ENCODE measurements at regions not wholly inside any gene's neighbourhood (a gene's known extent, or its start where the extent isn't known, plus 50 kb on each side); places are given as distances from the start of the nearest gene placed in this dataset.

- no peak for DNase-seq
These were observed 259.1 kb downstream of the OPA1 start for GRCh38 chr3:193851941-193852674.

GRCh38 chr3:193852901-193853300 lies 259.9 kb downstream of the OPA1 start:
- DNase-seq = no peak

- no peak for DNase-seq
These were observed 260.7 kb downstream of the OPA1 start for GRCh38 chr3:193853511-193854219.

GRCh38 chr3:193857996-193858395 lies 265.0 kb downstream of the OPA1 start:
- no peak for DNase-seq

GRCh38 chr3:193859195-193859594 lies 266.2 kb downstream of the OPA1 start:
- no peak for DNase-seq

GRCh38 chr3:193861012-193861411 lies 268.0 kb downstream of the OPA1 start:
- DNase-seq = no peak

- DNase-seq = no peak
These were observed 269.8 kb downstream of the OPA1 start for GRCh38 chr3:193862843-193863242.

- no peak for DNase-seq
These were observed 270.8 kb downstream of the OPA1 start for GRCh38 chr3:193863657-193864357.

GRCh38 chr3:193865339-193865738 lies 270.6 kb upstream of the HES1 start:
- no peak for DNase-seq

GRCh38 chr3:193865896-193866480 lies 270.0 kb upstream of the HES1 start:
- DNase-seq = no peak

GRCh38 chr3:193868590-193868989 lies 267.4 kb upstream of the HES1 start:
- no peak for DNase-seq

- no peak for DNase-seq
These were observed 266.4 kb upstream of the HES1 start for GRCh38 chr3:193869221-193870201.

- DNase-seq = no peak
These were observed 265.4 kb upstream of the HES1 start for GRCh38 chr3:193870376-193871219.

- DNase-seq = no peak
These were observed 264.8 kb upstream of the HES1 start for GRCh38 chr3:193871220-193871485.

- DNase-seq = no peak
These were observed 263.6 kb upstream of the HES1 start for GRCh38 chr3:193872265-193872753.

- DNase-seq = no peak
These were observed 262.3 kb upstream of the HES1 start for GRCh38 chr3:193873426-193874201.

GRCh38 chr3:193874512-193874911 lies 261.4 kb upstream of the HES1 start:
- DNase-seq = no peak

- DNase-seq = no peak
These were observed 260.9 kb upstream of the HES1 start for GRCh38 chr3:193874997-193875593.

- DNase-seq = no peak
These were observed 260.2 kb upstream of the HES1 start for GRCh38 chr3:193875601-193876321.
